Endothelial cell of umbilical vein (primary cell): ENCODE measurements at regions not wholly inside any gene's neighbourhood (a gene's known extent, or its start where the extent isn't known, plus 50 kb on each side); places are given as distances from the start of the nearest gene placed in this dataset.

Source experiments
- EZH2 ChIP-seq: IDR thresholded peaks from 2 replicates; pipeline ENCODE4 v1.6.1; 2012; ENCODE audit warnings: borderline replicate concordance, low read depth, mild to moderate bottlenecking, moderate library complexity, low read length, inconsistent platforms; ENCODE audit not compliant: severe bottlenecking
- GATA2 ChIP-seq: IDR thresholded peaks from 2 replicates; pipeline ENCODE4 v1.7.0; 2011; ENCODE audit warnings: low read depth, mild to moderate bottlenecking, moderate library complexity, mixed read lengths, low read length; ENCODE audit not compliant: insufficient read length, insufficient read depth
- JUN ChIP-seq: IDR thresholded peaks from 2 replicates; pipeline ENCODE4 v1.6.1; 2011; ENCODE audit warnings: borderline replicate concordance, low read depth; ENCODE audit not compliant: insufficient read length, insufficient read depth
- MAX ChIP-seq: IDR thresholded peaks from 2 replicates; pipeline ENCODE4 v1.6.1; 2011; ENCODE audit not compliant: insufficient read depth, insufficient read length
- MYC ChIP-seq: IDR thresholded peaks from one replicate; pipeline ENCODE4 v1.6.1; 2011; ENCODE audit warnings: mild to moderate bottlenecking, low read depth, low read length
- POLR2A ChIP-seq: IDR thresholded peaks from 2 replicates; pipeline ENCODE4 v1.6.1; 2012; ENCODE audit warnings: low read depth, mild to moderate bottlenecking, control low read depth, low read length
- POLR2AphosphoS5 ChIP-seq: IDR thresholded peaks from 2 replicates; pipeline ENCODE4 v1.6.1; 2012; ENCODE audit warnings: low read depth, mild to moderate bottlenecking, control low read depth, low read length, moderate library complexity; ENCODE audit not compliant: insufficient read depth
- TF ChIP-seq, protein P1 (sequence below), 2 donors: IDR thresholded peaks; 1 replicate in 1 of 2; 2 replicates in 1 of 2; pipeline ENCODE4 v1.5.1; 2011; ENCODE audit warnings: low read length in 2 of 2, mild to moderate bottlenecking in 2 of 2, moderate library complexity in 2 of 2, control low read depth in 1 of 2, inconsistent platforms in 1 of 2, low read depth in 1 of 2; ENCODE audit not compliant: insufficient read depth in 1 of 2; ENCODE audit errors: extremely low read depth in 1 of 2

GRCh38 chrX:13923845-13924244 lies 105.8 kb downstream of the GEMIN8 start:
- TF ChIP-seq POLR2AphosphoS5, result no peak
- no peak for TF ChIP-seq POLR2A
- TF ChIP-seq, protein P1, sequence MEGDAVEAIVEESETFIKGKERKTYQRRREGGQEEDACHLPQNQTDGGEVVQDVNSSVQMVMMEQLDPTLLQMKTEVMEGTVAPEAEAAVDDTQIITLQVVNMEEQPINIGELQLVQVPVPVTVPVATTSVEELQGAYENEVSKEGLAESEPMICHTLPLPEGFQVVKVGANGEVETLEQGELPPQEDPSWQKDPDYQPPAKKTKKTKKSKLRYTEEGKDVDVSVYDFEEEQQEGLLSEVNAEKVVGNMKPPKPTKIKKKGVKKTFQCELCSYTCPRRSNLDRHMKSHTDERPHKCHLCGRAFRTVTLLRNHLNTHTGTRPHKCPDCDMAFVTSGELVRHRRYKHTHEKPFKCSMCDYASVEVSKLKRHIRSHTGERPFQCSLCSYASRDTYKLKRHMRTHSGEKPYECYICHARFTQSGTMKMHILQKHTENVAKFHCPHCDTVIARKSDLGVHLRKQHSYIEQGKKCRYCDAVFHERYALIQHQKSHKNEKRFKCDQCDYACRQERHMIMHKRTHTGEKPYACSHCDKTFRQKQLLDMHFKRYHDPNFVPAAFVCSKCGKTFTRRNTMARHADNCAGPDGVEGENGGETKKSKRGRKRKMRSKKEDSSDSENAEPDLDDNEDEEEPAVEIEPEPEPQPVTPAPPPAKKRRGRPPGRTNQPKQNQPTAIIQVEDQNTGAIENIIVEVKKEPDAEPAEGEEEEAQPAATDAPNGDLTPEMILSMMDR (IDR thresholded peaks at IDR 0.05; ENCODE audit: extremely low read depth in 1 of 2, insufficient read depth in 1 of 2, low read depth in 1 of 2, low read length in 2 of 2), result no peak
- no peak for TF ChIP-seq EZH2
- TF ChIP-seq MYC, result no peak
- TF ChIP-seq GATA2, result no peak
- no peak for TF ChIP-seq MAX
- no peak for TF ChIP-seq JUN
